T-helper 2 cell treated with Interferon-gamma antibody and Interleukin-4, amounts not matched to agents 5 μg/mL and 100 μg/mL, for 36 hours (primary cell): ENCODE measurements at regions not wholly inside any gene's neighbourhood (a gene's known extent, or its start where the extent isn't known, plus 50 kb on each side); places are given as distances from the start of the nearest gene placed in this dataset.
"Not testable (repeated sequence)": the region's sequence is repeated elsewhere in the genome, so short reads cannot be mapped to it uniquely, and the experiment has no call there.

Experiments used
- DNase-seq: peaks from one replicate; pipeline ENCODE4 v3.0.0; 2021; ENCODE audit warnings: low spot score
- H3K27ac Mint-ChIP-seq: one replicate; pipeline ENCODE4 v1.8.0; 2021; ENCODE audit warnings: mild to moderate bottlenecking, mixed read lengths
- H3K27me3 Mint-ChIP-seq: one replicate; pipeline ENCODE4 v1.8.0; 2021; ENCODE audit warnings: low read depth, mixed read lengths
- H3K36me3 Mint-ChIP-seq: one replicate; pipeline ENCODE4 v1.8.0; 2021; ENCODE audit warnings: low read depth, mixed read lengths
- H3K4me1 Mint-ChIP-seq: one replicate; pipeline ENCODE4 v1.8.0; 2021; ENCODE audit warnings: low read depth, mixed read lengths
- H3K4me3 Mint-ChIP-seq: one replicate; pipeline ENCODE4 v1.8.0; 2022; ENCODE audit warnings: mild to moderate bottlenecking, moderate library complexity, mixed read lengths
- H3K9me3 Mint-ChIP-seq: one replicate; pipeline ENCODE4 v1.8.0; 2021; ENCODE audit warnings: mixed read lengths

- H3K9me3 Mint-ChIP-seq = peaks cover 3% of the 10 kb centered on the region
- H3K27ac Mint-ChIP-seq = no peak overlapping the region
- no peaks in the 10 kb centered on the region for H3K27me3 Mint-ChIP-seq
- H3K4me3 Mint-ChIP-seq = no peak overlapping the region
- no peak for DNase-seq
- H3K36me3 Mint-ChIP-seq = no peaks in the 10 kb centered on the region
- H3K4me1 Mint-ChIP-seq = no peaks in the 10 kb centered on the region
Measured at GRCh38 chr12:60724984-60725383, 1129.2 kb downstream of the SLC16A7 start.

- Mint-ChIP-seq H3K27me3 (no peaks in the 10 kb centered on the region), H3K27ac (no peak overlapping the region), H3K4me1 (no peaks in the 10 kb centered on the region), H3K9me3 (peaks cover 34% of the 10 kb centered on the region), H3K4me3 (no peak overlapping the region), H3K36me3 (no peaks in the 10 kb centered on the region)
- DNase-seq = no peak
Measured at GRCh38 chr12:60752589-60752988, 1156.8 kb downstream of the SLC16A7 start.

- no peak for DNase-seq
- no peaks in the 10 kb centered on the region for H3K27me3 Mint-ChIP-seq
- peaks cover 14% of the 10 kb centered on the region for H3K9me3 Mint-ChIP-seq
- H3K27ac Mint-ChIP-seq = no peak overlapping the region
- no peak overlapping the region for H3K4me3 Mint-ChIP-seq
- no peaks in the 10 kb centered on the region for H3K4me1 Mint-ChIP-seq
- no peaks in the 10 kb centered on the region for H3K36me3 Mint-ChIP-seq
Measured at GRCh38 chr12:60758224-60758623, 1162.4 kb downstream of the SLC16A7 start.

- Mint-ChIP-seq H3K27ac (no peak overlapping the region), H3K36me3 (no peaks in the 10 kb centered on the region), H3K4me1 (no peaks in the 10 kb centered on the region), H3K27me3 (no peaks in the 10 kb centered on the region), H3K9me3 (peaks cover 22% of the 10 kb centered on the region), H3K4me3 (no peak overlapping the region)
- DNase-seq = no peak
Measured at GRCh38 chr12:60760965-60761364, 1165.1 kb downstream of the SLC16A7 start.

GRCh38 chr12:60801166-60801565 lies 1205.3 kb downstream of the SLC16A7 start:
- not testable (repeated sequence) for DNase-seq, H3K36me3 Mint-ChIP-seq, H3K27ac Mint-ChIP-seq, H3K4me1 Mint-ChIP-seq, H3K27me3 Mint-ChIP-seq, H3K4me3 Mint-ChIP-seq
- H3K9me3 Mint-ChIP-seq = peaks cover 13% of the 10 kb centered on the region

- Mint-ChIP-seq H3K4me3 (no peak overlapping the region), H3K36me3 (no peaks in the 10 kb centered on the region), H3K27ac (no peak overlapping the region), H3K9me3 (peaks cover 19% of the 10 kb centered on the region), H3K27me3 (no peaks in the 10 kb centered on the region), H3K4me1 (no peaks in the 10 kb centered on the region)
- DNase-seq = no peak
Measured at GRCh38 chr12:60803147-60803546, 1207.3 kb downstream of the SLC16A7 start.

GRCh38 chr12:60805364-60805763 lies 1209.5 kb downstream of the SLC16A7 start:
- peaks cover 15% of the 10 kb centered on the region for H3K9me3 Mint-ChIP-seq
- no peaks in the 10 kb centered on the region for H3K27me3 Mint-ChIP-seq
- DNase-seq = no peak
- no peaks in the 10 kb centered on the region for H3K36me3 Mint-ChIP-seq
- no peak overlapping the region for H3K27ac Mint-ChIP-seq
- H3K4me1 Mint-ChIP-seq = no peaks in the 10 kb centered on the region
- H3K4me3 Mint-ChIP-seq = no peak overlapping the region

GRCh38 chr12:60819794-60820193 lies 1224.0 kb downstream of the SLC16A7 start:
- Mint-ChIP-seq H3K9me3 (peaks cover 10% of the 10 kb centered on the region), H3K27me3 (no peaks in the 10 kb centered on the region), H3K4me3 (no peak overlapping the region), H3K36me3 (no peaks in the 10 kb centered on the region), H3K4me1 (no peaks in the 10 kb centered on the region), H3K27ac (no peak overlapping the region)
- no peak for DNase-seq

GRCh38 chr12:60822580-60822979 lies 1226.8 kb downstream of the SLC16A7 start:
- Mint-ChIP-seq H3K4me1 (no peaks in the 10 kb centered on the region), H3K9me3 (no peaks in the 10 kb centered on the region), H3K27me3 (no peaks in the 10 kb centered on the region), H3K4me3 (no peak overlapping the region), H3K27ac (no peak overlapping the region), H3K36me3 (no peaks in the 10 kb centered on the region)
- no peak for DNase-seq

GRCh38 chr12:60830381-60830780 lies 1234.6 kb downstream of the SLC16A7 start:
- Mint-ChIP-seq H3K27me3 (no peaks in the 10 kb centered on the region), H3K9me3 (peaks cover 9% of the 10 kb centered on the region), H3K4me1 (no peaks in the 10 kb centered on the region), H3K27ac (no peak overlapping the region), H3K36me3 (no peaks in the 10 kb centered on the region), H3K4me3 (no peak overlapping the region)
- no peak for DNase-seq

GRCh38 chr12:60832290-60832689 lies 1236.5 kb downstream of the SLC16A7 start:
- Mint-ChIP-seq H3K27me3 (no peaks in the 10 kb centered on the region), H3K9me3 (peaks cover 9% of the 10 kb centered on the region), H3K4me1 (no peaks in the 10 kb centered on the region), H3K4me3 (no peak overlapping the region), H3K36me3 (no peaks in the 10 kb centered on the region), H3K27ac (no peak overlapping the region)
- no peak for DNase-seq

- H3K9me3 Mint-ChIP-seq = peaks cover 4% of the 10 kb centered on the region
- H3K27me3 Mint-ChIP-seq = no peaks in the 10 kb centered on the region
- no peak for DNase-seq
- no peak overlapping the region for H3K27ac Mint-ChIP-seq
- H3K36me3 Mint-ChIP-seq = no peaks in the 10 kb centered on the region
- H3K4me1 Mint-ChIP-seq = no peaks in the 10 kb centered on the region
- H3K4me3 Mint-ChIP-seq = no peak overlapping the region
Measured at GRCh38 chr12:60834372-60834771, 1238.5 kb downstream of the SLC16A7 start.

GRCh38 chr12:60834806-60835205 lies 1239.0 kb downstream of the SLC16A7 start:
- H3K4me3 Mint-ChIP-seq = no peak overlapping the region
- no peak for DNase-seq
- no peaks in the 10 kb centered on the region for H3K4me1 Mint-ChIP-seq
- no peaks in the 10 kb centered on the region for H3K36me3 Mint-ChIP-seq
- no peaks in the 10 kb centered on the region for H3K27me3 Mint-ChIP-seq
- H3K27ac Mint-ChIP-seq = no peak overlapping the region
- peaks cover 8% of the 10 kb centered on the region for H3K9me3 Mint-ChIP-seq

GRCh38 chr12:60836651-60837050 lies 1240.8 kb downstream of the SLC16A7 start:
- no peaks in the 10 kb centered on the region for H3K4me1 Mint-ChIP-seq
- H3K4me3 Mint-ChIP-seq = no peak overlapping the region
- H3K36me3 Mint-ChIP-seq = no peaks in the 10 kb centered on the region

GRCh38 chr12:60842181-60842580 lies 1246.4 kb downstream of the SLC16A7 start:
- no peak for DNase-seq
- no peaks in the 10 kb centered on the region for H3K27me3 Mint-ChIP-seq
- no peaks in the 10 kb centered on the region for H3K36me3 Mint-ChIP-seq
- H3K27ac Mint-ChIP-seq = no peak overlapping the region
- no peaks in the 10 kb centered on the region for H3K4me1 Mint-ChIP-seq
- peaks cover 6% of the 10 kb centered on the region for H3K9me3 Mint-ChIP-seq
- no peak overlapping the region for H3K4me3 Mint-ChIP-seq

More at GRCh38 chr12:60836651-60837050, 1240.8 kb downstream of the SLC16A7 start:
- Mint-ChIP-seq H3K9me3 (peaks cover 10% of the 10 kb centered on the region), H3K27ac (no peak overlapping the region), H3K27me3 (no peaks in the 10 kb centered on the region)
- DNase-seq = no peak
